Activated T-cell treated with anti-CD3 and anti-CD28 coated beads, Interleukin-2, amount 50 U/mL, for 4 hours (primary cell): ENCODE measurements at regions not wholly inside any gene's neighbourhood (a gene's known extent, or its start where the extent isn't known, plus 50 kb on each side); places are given as distances from the start of the nearest gene placed in this dataset.

Source experiments
- ATAC-seq, 2 donors: fragments of 200-7000 bp; cut with Tn5 transposase; one replicate each; pipeline ENCODE4 v1.10.0; 2021
- DNase-seq: peaks from one replicate; pipeline ENCODE4 v3.0.0-alpha.2; 2020
- H3K27me3 Mint-ChIP-seq: one replicate; pipeline ENCODE4 v1.8.0; 2021; ENCODE audit warnings: low read depth, mixed read lengths
- H3K36me3 Mint-ChIP-seq: one replicate; pipeline ENCODE4 v1.8.0; 2022; ENCODE audit warnings: mixed read lengths; ENCODE audit not compliant: insufficient read depth
- H3K4me1 Mint-ChIP-seq: one replicate; pipeline ENCODE4 v1.8.0; 2021; ENCODE audit warnings: low read depth, mixed read lengths
- H3K4me3 Mint-ChIP-seq: one replicate; pipeline ENCODE4 v1.8.0; 2021; ENCODE audit warnings: mild to moderate bottlenecking, moderate library complexity, mixed read lengths
- H3K9me3 Mint-ChIP-seq: one replicate; pipeline ENCODE4 v1.8.0; 2021; ENCODE audit warnings: mixed read lengths

GRCh38 chr1:94318505-94319030 lies 81.2 kb upstream of the ARHGAP29 start:
- H3K36me3 Mint-ChIP-seq, result no peaks in the 10 kb centered on the region
- H3K4me1 Mint-ChIP-seq, result no peaks in the 10 kb centered on the region
- DNase-seq (no peak), ATAC-seq (no peak)
- no peaks in the 10 kb centered on the region for H3K9me3 Mint-ChIP-seq
- peaks cover 21% of the 10 kb centered on the region for H3K27me3 Mint-ChIP-seq
- no peak overlapping the region for H3K4me3 Mint-ChIP-seq

GRCh38 chr1:94317790-94318188 lies 80.4 kb upstream of the ARHGAP29 start:
- Mint-ChIP-seq H3K4me3 (no peak overlapping the region), H3K9me3 (no peaks in the 10 kb centered on the region), H3K27me3 (peaks cover 17% of the 10 kb centered on the region), H3K4me1 (no peaks in the 10 kb centered on the region), H3K36me3 (no peaks in the 10 kb centered on the region)
- no peak for DNase-seq
- ATAC-seq, result no peak

- Mint-ChIP-seq H3K9me3 (no peaks in the 10 kb centered on the region), H3K36me3 (no peaks in the 10 kb centered on the region), H3K4me3 (no peak overlapping the region), H3K27me3 (peaks cover 14% of the 10 kb centered on the region), H3K4me1 (no peaks in the 10 kb centered on the region)
- DNase-seq (no peak), ATAC-seq (no peak)
Measured at GRCh38 chr1:94316836-94317789, 79.7 kb upstream of the ARHGAP29 start.

GRCh38 chr1:94316183-94316582 lies 78.8 kb upstream of the ARHGAP29 start:
- ATAC-seq (no peak), DNase-seq (no peak)
- H3K27me3 Mint-ChIP-seq, result peaks cover 14% of the 10 kb centered on the region
- H3K36me3 Mint-ChIP-seq, result no peaks in the 10 kb centered on the region
- H3K4me3 Mint-ChIP-seq, result no peak overlapping the region
- H3K4me1 Mint-ChIP-seq, result no peaks in the 10 kb centered on the region
- no peaks in the 10 kb centered on the region for H3K9me3 Mint-ChIP-seq

GRCh38 chr1:94315552-94316116 lies 78.2 kb upstream of the ARHGAP29 start:
- no peak overlapping the region for H3K4me3 Mint-ChIP-seq
- ATAC-seq, result no peak
- DNase-seq, result no peak
- no peaks in the 10 kb centered on the region for H3K36me3 Mint-ChIP-seq
- H3K4me1 Mint-ChIP-seq, result no peaks in the 10 kb centered on the region
- H3K9me3 Mint-ChIP-seq, result no peaks in the 10 kb centered on the region
- peaks cover 11% of the 10 kb centered on the region for H3K27me3 Mint-ChIP-seq

GRCh38 chr1:94314222-94314858 lies 77.0 kb upstream of the ARHGAP29 start:
- Mint-ChIP-seq H3K36me3 (no peaks in the 10 kb centered on the region), H3K27me3 (peaks cover 3% of the 10 kb centered on the region), H3K9me3 (no peaks in the 10 kb centered on the region), H3K4me3 (no peak overlapping the region), H3K4me1 (no peaks in the 10 kb centered on the region)
- DNase-seq, result no peak
- ATAC-seq, result no peak

GRCh38 chr1:94310570-94311270 lies 73.3 kb upstream of the ARHGAP29 start:
- Mint-ChIP-seq H3K36me3 (no peaks in the 10 kb centered on the region), H3K4me1 (no peaks in the 10 kb centered on the region), H3K9me3 (no peaks in the 10 kb centered on the region), H3K27me3 (peaks cover 2% of the 10 kb centered on the region), H3K4me3 (no peak overlapping the region)
- no peak for ATAC-seq
- no peak for DNase-seq

- no peak for DNase-seq
- H3K4me3 Mint-ChIP-seq, result no peak overlapping the region
- ATAC-seq, result no peak
- H3K36me3 Mint-ChIP-seq, result no peaks in the 10 kb centered on the region
- peaks cover 2% of the 10 kb centered on the region for H3K27me3 Mint-ChIP-seq
- H3K9me3 Mint-ChIP-seq, result no peaks in the 10 kb centered on the region
- no peaks in the 10 kb centered on the region for H3K4me1 Mint-ChIP-seq
Measured at GRCh38 chr1:94309829-94310569, 72.6 kb upstream of the ARHGAP29 start.

GRCh38 chr1:94309216-94309615 lies 71.8 kb upstream of the ARHGAP29 start:
- Mint-ChIP-seq H3K4me1 (no peaks in the 10 kb centered on the region), H3K27me3 (peaks cover 2% of the 10 kb centered on the region), H3K36me3 (no peaks in the 10 kb centered on the region), H3K4me3 (no peak overlapping the region), H3K9me3 (no peaks in the 10 kb centered on the region)
- ATAC-seq (no peak), DNase-seq (no peak)

GRCh38 chr1:94306521-94306920 lies 69.1 kb upstream of the ARHGAP29 start:
- Mint-ChIP-seq H3K9me3 (no peaks in the 10 kb centered on the region), H3K4me1 (no peaks in the 10 kb centered on the region), H3K4me3 (no peak overlapping the region), H3K27me3 (peaks cover 10% of the 10 kb centered on the region), H3K36me3 (no peaks in the 10 kb centered on the region)
- no peak for ATAC-seq
- DNase-seq, result no peak

- Mint-ChIP-seq H3K9me3 (no peaks in the 10 kb centered on the region), H3K27me3 (peaks cover 10% of the 10 kb centered on the region), H3K4me3 (no peak overlapping the region), H3K4me1 (no peaks in the 10 kb centered on the region), H3K36me3 (no peaks in the 10 kb centered on the region)
- DNase-seq (no peak), ATAC-seq (no peak)
Measured at GRCh38 chr1:94305704-94306103, 68.3 kb upstream of the ARHGAP29 start.

- peaks cover 12% of the 10 kb centered on the region for H3K27me3 Mint-ChIP-seq
- no peak overlapping the region for H3K4me3 Mint-ChIP-seq
- H3K9me3 Mint-ChIP-seq, result no peaks in the 10 kb centered on the region
- ATAC-seq (no peak), DNase-seq (no peak)
- H3K4me1 Mint-ChIP-seq, result no peaks in the 10 kb centered on the region
- no peaks in the 10 kb centered on the region for H3K36me3 Mint-ChIP-seq
Measured at GRCh38 chr1:94304553-94304952, 67.2 kb upstream of the ARHGAP29 start.

GRCh38 chr1:94303005-94303404 lies 65.6 kb upstream of the ARHGAP29 start:
- no peaks in the 10 kb centered on the region for H3K36me3 Mint-ChIP-seq
- H3K9me3 Mint-ChIP-seq, result no peaks in the 10 kb centered on the region
- H3K4me1 Mint-ChIP-seq, result no peaks in the 10 kb centered on the region
- H3K27me3 Mint-ChIP-seq, result peaks cover 10% of the 10 kb centered on the region
- no peak for DNase-seq
- no peak overlapping the region for H3K4me3 Mint-ChIP-seq
- no peak for ATAC-seq

- Mint-ChIP-seq H3K4me3 (no peak overlapping the region), H3K36me3 (no peaks in the 10 kb centered on the region), H3K27me3 (peaks cover 10% of the 10 kb centered on the region), H3K4me1 (no peaks in the 10 kb centered on the region), H3K9me3 (no peaks in the 10 kb centered on the region)
- ATAC-seq (no peak), DNase-seq (no peak)
Measured at GRCh38 chr1:94302497-94302896, 65.1 kb upstream of the ARHGAP29 start.
